Natural killer cell (primary cell): ENCODE measurements at regions not wholly inside any gene's neighbourhood (a gene's known extent, or its start where the extent isn't known, plus 50 kb on each side); places are given as distances from the start of the nearest gene placed in this dataset.

Source experiments
- ATAC-seq, 3 donors: fragments of 150-1000 bp in 2 of 3; fragments of 200-7000 bp in 1 of 3; cut with Tn5 transposase; 1 replicate in 1 of 3; 2 replicates in 2 of 3; pipeline ENCODE4 v1.10.0; 2021; ENCODE audit warnings: mild to moderate bottlenecking in 2 of 3, moderate library complexity in 2 of 3
- DNase-seq, 2 donors: peaks; one replicate each; pipeline versions ENCODE4 v3.0.0 to v3.0.0-alpha.2; 2013 to 2021; ENCODE audit warnings: mixed read lengths in 1 of 2
- H3K27ac ChIP-seq: one replicate; pipeline ENCODE4 v1.5.1; 2013; ENCODE audit warnings: mild to moderate bottlenecking, low read length
- H3K27me3 ChIP-seq: one replicate; pipeline ENCODE4 v1.6.1; 2013; ENCODE audit warnings: low read length; ENCODE audit not compliant: control insufficient read depth, insufficient read depth
- H3K36me3 ChIP-seq: one replicate; pipeline ENCODE4 v1.6.1; 2013; ENCODE audit warnings: low read length; ENCODE audit not compliant: control insufficient read depth, insufficient read depth
- H3K4me1 ChIP-seq: one replicate; pipeline ENCODE4 v1.6.1; 2013; ENCODE audit warnings: low read length; ENCODE audit not compliant: control insufficient read depth, insufficient read depth
- H3K4me3 ChIP-seq: one replicate; pipeline ENCODE4 v1.5.1; 2013; ENCODE audit warnings: low read length
- H3K9me3 ChIP-seq: one replicate; pipeline ENCODE4 v1.6.1; 2013; ENCODE audit warnings: low read length; ENCODE audit not compliant: control insufficient read depth, insufficient read depth
- H3K27ac Mint-ChIP-seq, 2 donors: one replicate each; pipeline ENCODE4 v1.8.0; 2022; ENCODE audit warnings: mild to moderate bottlenecking in 2 of 2, mixed read lengths in 2 of 2, moderate library complexity in 1 of 2
- H3K27me3 Mint-ChIP-seq, 2 donors: one replicate each; pipeline ENCODE4 v1.8.0; 2022; ENCODE audit warnings: low read depth in 2 of 2, mixed read lengths in 2 of 2
- H3K36me3 Mint-ChIP-seq: one replicate; pipeline ENCODE4 v1.8.0; 2022; ENCODE audit warnings: mixed read lengths
- H3K4me1 Mint-ChIP-seq, 2 donors: one replicate each; pipeline ENCODE4 v1.8.0; 2022; ENCODE audit warnings: mixed read lengths in 2 of 2
- H3K4me3 Mint-ChIP-seq: one replicate; pipeline ENCODE4 v1.8.0; 2022; ENCODE audit warnings: mild to moderate bottlenecking, moderate library complexity, mixed read lengths
- H3K9me3 Mint-ChIP-seq, 2 donors: one replicate each; pipeline ENCODE4 v1.8.0; 2022; ENCODE audit warnings: mixed read lengths in 2 of 2
- CTCF ChIP-seq: fragments of 200-600 bp; IDR thresholded peaks from one replicate; pipeline ENCODE4 v1.8.0; 2022; ENCODE audit warnings: antibody characterized with exemption
- WGBS: methylation state at CpG from one replicate; pipeline ENCODE4 v1.1.7; 2013; ENCODE audit warnings: missing lambda C conversion rate; ENCODE audit not compliant: insufficient coverage; 5-methylcytosine and 5-hydroxymethylcytosine counted together
- intact Hi-C: fragments of 100-400 bp; cut with micrococcal nuclease; formaldehyde crosslinking; loops from one replicate; pipeline ENCODE4 v1.14.2; 2022

GRCh38 chr5:74020503-74020902, 394.5 kb downstream of the ARHGEF28 start:
- Mint-ChIP-seq H3K27ac (no peak overlapping the region), H3K4me3 (no peak overlapping the region), H3K4me1 (no peaks in the 10 kb centered on the region), H3K9me3 (no peaks in the 10 kb centered on the region), H3K36me3 (no peaks in the 10 kb centered on the region), H3K27me3 (peaks cover 31 to 38% of the 10 kb centered on the region in 2 donors)
- Histone ChIP-seq H3K9me3 (no peaks in the 10 kb centered on the region), H3K27me3 (no peaks in the 10 kb centered on the region), H3K36me3 (no peaks in the 10 kb centered on the region), H3K27ac (no peak overlapping the region), H3K4me3 (no peak overlapping the region), H3K4me1 (no peaks in the 10 kb centered on the region)
- intact Hi-C loops = no loop called here
- no peak for TF ChIP-seq CTCF
- 69% methylated on average over 5 of the region's 5 CpGs for WGBS
- DNase-seq = no peak
- no peak for ATAC-seq

GRCh38 chr5:74019923-74020322, 393.9 kb downstream of the ARHGEF28 start:
- Mint-ChIP-seq H3K9me3 (no peaks in the 10 kb centered on the region), H3K4me3 (no peak overlapping the region), H3K36me3 (no peaks in the 10 kb centered on the region), H3K4me1 (no peaks in the 10 kb centered on the region), H3K27me3 (peaks cover 31 to 36% of the 10 kb centered on the region in 2 donors), H3K27ac (no peak overlapping the region)
- Histone ChIP-seq H3K27ac (no peak overlapping the region), H3K9me3 (no peaks in the 10 kb centered on the region), H3K36me3 (no peaks in the 10 kb centered on the region), H3K27me3 (no peaks in the 10 kb centered on the region), H3K4me1 (no peaks in the 10 kb centered on the region), H3K4me3 (no peak overlapping the region)
- no peak for TF ChIP-seq CTCF
- intact Hi-C loops = no loop called here
- no peak for DNase-seq
- WGBS = 88% methylated on average over 5 of the region's 5 CpGs
- ATAC-seq = no peak

DNA sequence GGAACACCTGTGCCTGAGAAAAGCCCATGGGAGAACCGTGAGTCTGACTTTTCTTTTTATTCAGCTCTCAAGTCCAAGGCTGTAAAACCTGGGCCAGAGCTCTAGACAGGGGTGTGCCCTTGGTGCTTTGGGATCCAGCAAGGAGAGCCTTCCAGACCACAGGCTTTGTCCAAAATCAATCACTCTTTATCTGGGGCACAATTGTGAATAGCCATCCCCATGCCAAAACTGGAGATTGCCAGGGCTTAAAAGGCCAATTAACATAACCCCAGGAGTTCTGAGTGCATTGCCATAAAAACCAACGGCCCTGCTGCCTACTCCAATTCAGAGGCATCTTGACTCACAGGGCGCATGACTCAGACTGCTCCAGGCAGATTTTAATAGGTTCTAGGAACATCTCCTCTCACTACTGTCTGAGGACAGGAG, 391.8 kb downstream of the ARHGEF28 start:
- H3K27me3 Mint-ChIP-seq = peaks cover 25 to 30% of the 10 kb centered on the region in 2 donors
- TF ChIP-seq CTCF = no peak
- H3K27ac Mint-ChIP-seq = no peak overlapping the region

DNA sequence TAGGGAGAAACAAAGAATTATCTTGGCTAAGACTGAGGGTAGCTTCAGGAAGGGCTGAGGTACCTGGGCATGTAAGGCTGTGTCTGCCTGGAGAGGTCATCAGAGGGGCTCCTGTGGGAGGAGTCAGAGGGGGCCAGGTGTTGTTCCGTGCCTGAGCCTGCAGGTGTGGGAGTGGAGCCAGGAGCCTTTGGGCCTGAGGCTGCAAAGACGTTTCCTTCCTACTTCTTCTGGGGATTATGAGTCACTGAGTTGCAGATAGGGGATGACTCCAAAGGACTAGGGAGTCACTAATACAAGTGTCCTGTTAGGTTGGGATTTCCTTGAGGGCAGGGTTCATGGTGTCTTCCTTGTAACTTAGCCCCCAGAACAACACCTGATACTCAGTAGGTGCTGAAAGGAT, 391.1 kb downstream of the ARHGEF28 start:
- no peak for TF ChIP-seq CTCF
- H3K27me3 ChIP-seq = no peaks in the 10 kb centered on the region
- H3K36me3 Mint-ChIP-seq = no peaks in the 10 kb centered on the region
- H3K9me3 Mint-ChIP-seq = no peaks in the 10 kb centered on the region
- ATAC-seq (no peak), DNase-seq (no peak)
- no peak overlapping the region for H3K27ac Mint-ChIP-seq
- peaks cover 25 to 29% of the 10 kb centered on the region in 2 donors for H3K27me3 Mint-ChIP-seq
- H3K4me3 ChIP-seq = no peak overlapping the region
- no peak overlapping the region for H3K4me3 Mint-ChIP-seq
- no peaks in the 10 kb centered on the region for H3K9me3 ChIP-seq
- no peaks in the 10 kb centered on the region for H3K36me3 ChIP-seq
- no peaks in the 10 kb centered on the region for H3K4me1 Mint-ChIP-seq
- 54% methylated on average over 2 of the region's 2 CpGs for WGBS
- intact Hi-C loops = no loop called here
- H3K27ac ChIP-seq = no peak overlapping the region
- H3K4me1 ChIP-seq = no peaks in the 10 kb centered on the region

More for the DNA sequence above, 391.8 kb downstream of the ARHGEF28 start:
- Mint-ChIP-seq H3K9me3 (no peaks in the 10 kb centered on the region), H3K36me3 (no peaks in the 10 kb centered on the region), H3K4me1 (no peaks in the 10 kb centered on the region), H3K4me3 (no peak overlapping the region)
- WGBS = 77% methylated on average over 3 of the region's 3 CpGs
- Histone ChIP-seq H3K36me3 (no peaks in the 10 kb centered on the region), H3K27me3 (no peaks in the 10 kb centered on the region), H3K9me3 (no peaks in the 10 kb centered on the region), H3K27ac (no peak overlapping the region), H3K4me3 (no peak overlapping the region), H3K4me1 (no peaks in the 10 kb centered on the region)
- DNase-seq (no peak), ATAC-seq (no peak)
- intact Hi-C loops = no loop called here
